Heart right ventricle (tissue), 16 donors: ENCODE measurements at regions not wholly inside any gene's neighbourhood (a gene's known extent, or its start where the extent isn't known, plus 50 kb on each side); places are given as distances from the start of the nearest gene placed in this dataset.

Experiments used
- ATAC-seq, 8 donors: fragments of 200-7000 bp; cut with Tn5 transposase; one replicate each; pipeline ENCODE4 v1.9.1; 2020; ENCODE audit warnings: mild to moderate bottlenecking in 8 of 8, moderate library complexity in 8 of 8, moderate number of reproducible peaks in 1 of 8
- DNase-seq, 2 donors: peaks; one replicate each; pipeline ENCODE4 v3.0.0-alpha.2; 2020
- H3K27ac ChIP-seq, 10 donors: fragments of 200-600 bp; sonication (generic) in 2 of 10; one replicate each; pipeline versions ENCODE4 v1.5.0 to v1.8.0; 2020 to 2022; ENCODE audit warnings: mild to moderate bottlenecking in 3 of 10
- H3K27me3 ChIP-seq, 7 donors: fragments of 200-600 bp; one replicate each; pipeline ENCODE4 v1.8.0; 2021 to 2022; ENCODE audit warnings: mild to moderate bottlenecking in 2 of 7
- H3K36me3 ChIP-seq, 9 donors: fragments of 200-600 bp; sonication (generic) in 1 of 9; one replicate each; pipeline versions ENCODE4 v1.5.0 to v1.8.0; 2020 to 2022; ENCODE audit warnings: mild to moderate bottlenecking in 2 of 9
- H3K4me1 ChIP-seq, 9 donors: fragments of 200-600 bp; sonication (generic) in 1 of 9; one replicate each; pipeline versions ENCODE4 v1.5.0 to v1.8.0; 2020 to 2022; ENCODE audit warnings: mild to moderate bottlenecking in 4 of 9
- H3K4me3 ChIP-seq, 10 donors: fragments of 200-600 bp; sonication (generic) in 2 of 10; one replicate each; pipeline versions ENCODE4 v1.5.0 to v1.8.0; 2020 to 2022; ENCODE audit warnings: mild to moderate bottlenecking in 7 of 10, moderate library complexity in 2 of 10
- H3K9me3 ChIP-seq, 11 donors: fragments of 200-600 bp in 10 of 11; sonication (generic) in 2 of 11; one replicate each; pipeline versions ENCODE4 v1.5.0 to v1.8.0; 2013 to 2022; ENCODE audit warnings: mild to moderate bottlenecking in 2 of 11, control low read depth in 1 of 11, moderate library complexity in 1 of 11
- WGBS, 2 donors: extraction: QIAGEN DNeasy Blood & Tissue Kit; methylation state at CpG; one replicate each; pipeline ENCODE4 v1.1.7; 2013; ENCODE audit warnings: inconsistent platforms in 1 of 2; 5-methylcytosine and 5-hydroxymethylcytosine counted together
- intact Hi-C, 10 donors: fragments of 100-400 bp; cut with DNase I; formaldehyde crosslinking; loops; one replicate each; pipeline versions ENCODE4 v1.11.1 to v1.14.2; 2022
- TF ChIP-seq, protein P1 (sequence below), 9 donors: fragments of 200-600 bp; sonication (generic) in 2 of 9; IDR thresholded peaks; one replicate each; pipeline versions ENCODE4 v1.5.0 to v1.8.0; 2021 to 2022; ENCODE audit warnings: antibody characterized with exemption in 9 of 9, mild to moderate bottlenecking in 5 of 9, moderate library complexity in 1 of 9
- donor health status: Arrhythmogenic right ventricular cardiomyopathy.
- donor health status: ischemic (EF 13 %, LVEDD 7.1; RV severe dilation, severe dysfunction).
- donor health status: healthy with polysubstance abuse.
- donor health status: DM: no; HTN: yes; CAD: no.
- donor health status: DM: no; HTN: no; CAD: no.
- donor health status: ischemic (EF 25% LVEDD 6.9; RV normal size, moderate dysfunction).
- donor health status: ischemic (EF 25% LVEDD 5.7; RV mildly dilated, moderate dysfunction).
- donor health status: healthy.
- donor health status: DM: yes; HTN: yes; CAD: no.
- donor health status: Ischemic cardiomyopathy.
- donor health status: ischemic (EF 35%, LVEDD 5.7; RV mildly dilated, moderate dysfunction).
- donor health status: nonischemic (EF 11% LVEDD 7.7; RV severe dilation, severe dysfunction).
- donor health status: DM: yes; HTN: yes; CAD: no.
- donor health status: PGD.
- donor health status: ischemic (EF 29% LVEDD 5.4; RV normal size, mild dysfunction).
- donor health status: nonischemic (EF 23%, LVEDD 6.1; RV moderate dilation, normal function).

DNA sequence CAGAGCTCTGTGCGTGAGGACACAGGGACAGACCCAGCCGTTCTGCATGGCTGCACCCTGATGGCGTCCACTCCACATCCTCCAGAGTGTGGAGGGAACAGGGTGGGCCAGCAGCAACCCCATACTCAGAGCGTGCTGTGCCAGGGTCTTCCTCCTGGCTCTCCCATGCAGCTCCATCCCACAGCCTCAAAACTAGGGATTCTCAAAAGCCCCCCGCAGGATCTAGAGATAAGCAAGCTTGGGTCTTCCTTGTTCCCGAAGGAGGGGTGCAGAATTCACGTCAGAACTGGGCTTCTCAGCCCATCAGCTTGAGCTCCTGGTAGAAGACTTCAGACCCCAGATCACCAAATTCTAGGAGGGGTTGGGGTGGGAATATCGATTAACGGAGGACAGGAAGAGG, 858.8 kb downstream of the TBC1D22A start:
- Histone ChIP-seq H3K27me3 (peaks cover 0 to 70% (median 61%) of the 10 kb centered on the region in 7 donors), H3K4me3 (no peak overlapping the region), H3K4me1 (no peaks in the 10 kb centered on the region), H3K36me3 (no peaks in the 10 kb centered on the region), H3K27ac (no peak overlapping the region), H3K9me3 (no peaks in the 10 kb centered on the region)
- ATAC-seq (no peak), DNase-seq (no peak)
- intact Hi-C loops = no loop called here
- WGBS, 2 donors = 71 to 78% methylated on average over 9 of the region's 9 CpGs
- TF ChIP-seq, protein P1, sequence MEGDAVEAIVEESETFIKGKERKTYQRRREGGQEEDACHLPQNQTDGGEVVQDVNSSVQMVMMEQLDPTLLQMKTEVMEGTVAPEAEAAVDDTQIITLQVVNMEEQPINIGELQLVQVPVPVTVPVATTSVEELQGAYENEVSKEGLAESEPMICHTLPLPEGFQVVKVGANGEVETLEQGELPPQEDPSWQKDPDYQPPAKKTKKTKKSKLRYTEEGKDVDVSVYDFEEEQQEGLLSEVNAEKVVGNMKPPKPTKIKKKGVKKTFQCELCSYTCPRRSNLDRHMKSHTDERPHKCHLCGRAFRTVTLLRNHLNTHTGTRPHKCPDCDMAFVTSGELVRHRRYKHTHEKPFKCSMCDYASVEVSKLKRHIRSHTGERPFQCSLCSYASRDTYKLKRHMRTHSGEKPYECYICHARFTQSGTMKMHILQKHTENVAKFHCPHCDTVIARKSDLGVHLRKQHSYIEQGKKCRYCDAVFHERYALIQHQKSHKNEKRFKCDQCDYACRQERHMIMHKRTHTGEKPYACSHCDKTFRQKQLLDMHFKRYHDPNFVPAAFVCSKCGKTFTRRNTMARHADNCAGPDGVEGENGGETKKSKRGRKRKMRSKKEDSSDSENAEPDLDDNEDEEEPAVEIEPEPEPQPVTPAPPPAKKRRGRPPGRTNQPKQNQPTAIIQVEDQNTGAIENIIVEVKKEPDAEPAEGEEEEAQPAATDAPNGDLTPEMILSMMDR (IDR thresholded peaks at IDR 0.05) = no peak

DNA sequence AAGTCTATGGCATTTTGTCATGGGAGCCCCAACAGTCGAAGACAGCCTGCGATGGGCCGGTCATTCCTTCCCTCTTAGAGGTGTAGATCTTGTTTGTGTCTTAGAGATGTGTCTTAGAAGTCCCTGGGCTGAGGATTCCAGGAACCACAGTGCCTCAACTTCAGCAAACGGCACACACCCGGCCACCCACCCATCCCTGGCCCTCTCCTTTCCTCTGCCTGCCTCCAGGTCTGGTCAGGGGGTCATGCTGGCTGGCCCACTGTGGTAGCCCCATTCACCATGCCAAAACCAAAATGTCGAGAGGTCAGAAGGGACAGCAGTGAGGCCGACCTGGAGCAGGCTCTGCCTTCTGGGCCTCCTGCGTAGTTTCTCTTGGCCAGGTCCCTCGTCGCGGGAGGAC, 857.9 kb downstream of the TBC1D22A start:
- Histone ChIP-seq H3K4me3 (no peak overlapping the region), H3K27ac (no peak overlapping the region), H3K9me3 (no peaks in the 10 kb centered on the region), H3K27me3 (peaks cover 0 to 71% (median 56%) of the 10 kb centered on the region in 7 donors), H3K4me1 (no peaks in the 10 kb centered on the region), H3K36me3 (no peaks in the 10 kb centered on the region)
- intact Hi-C loops = no loop called here
- no peak for DNase-seq
- WGBS, 2 donors = 87 to 90% methylated on average over 11 of the region's 11 CpGs
- TF ChIP-seq, protein P1 (IDR thresholded peaks at IDR 0.05) = no peak
- ATAC-seq = no peak

DNA sequence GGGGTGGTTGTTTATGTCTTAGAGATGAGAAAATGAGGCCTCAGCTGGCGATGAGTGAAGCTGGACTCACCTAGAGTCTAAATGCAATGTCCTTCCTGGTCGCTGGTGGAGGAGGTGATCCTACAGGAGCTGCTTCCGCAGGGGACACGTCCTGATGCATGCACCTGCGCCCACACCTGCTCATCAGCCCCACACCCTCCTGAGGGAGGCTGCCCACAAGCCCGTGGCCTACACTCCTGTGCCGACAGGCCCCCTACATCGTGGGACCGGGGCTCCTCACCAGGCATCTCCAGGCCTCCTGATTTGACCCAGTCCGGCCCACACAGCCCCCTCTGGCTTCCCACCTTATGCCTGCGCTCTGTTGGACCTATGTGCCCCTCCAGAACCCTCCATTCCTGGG, 857.2 kb downstream of the TBC1D22A start:
- Histone ChIP-seq H3K4me3 (no peak overlapping the region), H3K36me3 (no peaks in the 10 kb centered on the region), H3K27ac (no peak overlapping the region), H3K9me3 (no peaks in the 10 kb centered on the region), H3K27me3 (peaks cover 0 to 70% (median 54%) of the 10 kb centered on the region in 7 donors), H3K4me1 (no peaks in the 10 kb centered on the region)
- intact Hi-C loops = no loop called here
- WGBS, 2 donors = 74 to 80% methylated on average over 11 of the region's 11 CpGs
- no peak for ATAC-seq
- DNase-seq = no peak
- TF ChIP-seq, protein P1 (IDR thresholded peaks at IDR 0.05) = no peak

DNA sequence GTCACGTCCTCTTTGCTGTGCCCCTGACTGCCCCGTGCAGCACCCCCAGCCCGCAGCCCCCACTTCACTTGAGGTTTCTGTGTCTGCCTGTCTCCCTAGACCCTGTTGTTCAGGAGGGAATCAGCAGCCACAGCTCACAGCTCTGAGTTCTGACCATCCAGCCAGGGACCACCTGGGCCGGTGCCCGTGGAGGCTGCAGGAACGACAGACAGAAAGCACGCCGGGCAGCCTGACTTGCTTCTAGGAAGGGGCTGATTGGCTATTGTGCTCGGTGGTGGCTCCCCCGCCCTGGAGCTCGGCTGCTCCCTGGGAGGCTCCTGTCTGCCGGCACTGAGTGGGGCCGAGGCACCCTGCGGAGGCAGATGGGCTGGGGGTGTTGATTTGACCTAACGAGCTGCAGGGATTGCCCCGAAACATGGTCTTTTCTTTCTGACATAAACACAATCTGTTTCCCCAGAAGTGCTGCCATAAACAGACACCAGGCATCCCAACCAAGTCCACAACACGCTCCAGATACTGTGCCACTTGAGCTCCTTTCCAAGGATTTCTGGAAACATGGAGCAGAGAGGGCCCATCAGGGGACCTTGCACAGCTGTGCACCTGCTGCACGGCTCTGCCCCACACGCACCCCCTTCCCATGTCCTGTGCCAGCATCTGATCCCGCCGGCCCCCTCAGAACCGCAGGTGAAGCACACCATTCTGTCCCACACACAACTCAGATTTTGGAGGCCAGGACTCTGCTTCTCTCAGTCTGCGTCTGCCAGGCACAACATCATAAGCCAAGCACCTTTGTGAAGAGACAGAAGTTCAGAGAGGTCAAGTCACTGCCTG, 855.9 kb downstream of the TBC1D22A start:
- no peaks in the 10 kb centered on the region for H3K4me1 ChIP-seq

More for the DNA sequence above, 855.9 kb downstream of the TBC1D22A start:
- intact Hi-C loops = no loop called here
- no peak overlapping the region for H3K4me3 ChIP-seq
- no peak for ATAC-seq
- H3K27me3 ChIP-seq = peaks cover 0 to 59% (median 45%) of the 10 kb centered on the region in 7 donors
- H3K36me3 ChIP-seq = no peaks in the 10 kb centered on the region
- DNase-seq = no peak
- TF ChIP-seq, protein P1 (IDR thresholded peaks at IDR 0.05) = no peak
- H3K9me3 ChIP-seq = no peaks in the 10 kb centered on the region
- 29 to 32% methylated on average over 23 of the region's 23 CpGs for WGBS, 2 donors
- no peak overlapping the region for H3K27ac ChIP-seq
